ENCODE measurements at regions not wholly inside any gene's neighbourhood (a gene's known extent, or its start where the extent isn't known, plus 50 kb on each side); places are given as distances from the start of the nearest gene placed in this dataset.

- TF ChIP-seq GABPA (IDR thresholded peaks at IDR 0.05; ENCODE audit: borderline replicate concordance, insufficient read depth, low read length): no peak
- no peak for TF ChIP-seq EZH2 (IDR thresholded peaks at IDR 0.05; ENCODE audit: low read depth, low read length, severe bottlenecking)
- TF ChIP-seq HDAC6 (IDR thresholded peaks at IDR 0.05; ENCODE audit: low read depth, low read length): no peak
- TF ChIP-seq EP300 (IDR thresholded peaks at IDR 0.05; ENCODE audit: borderline replicate concordance in 1 of 2, low read depth in 2 of 2, low read length in 2 of 2): no peak
- TF ChIP-seq RFX5 (IDR thresholded peaks at IDR 0.05; ENCODE audit: borderline replicate concordance, low read depth, low read length): no peak
These were observed 79.1 kb upstream of the SDK2 start (continued) for GRCh38 chr17:73723317-73723716.
